D721Med (cell line): ENCODE measurements at regions not wholly inside any gene's neighbourhood (a gene's known extent, or its start where the extent isn't known, plus 50 kb on each side); places are given as distances from the start of the nearest gene placed in this dataset.

ENCODE experiments used
- DNase-seq: peaks from one replicate; pipeline ENCODE4 v3.0.0; 2011; ENCODE audit warnings: low spot score; ENCODE audit not compliant: insufficient read length
- FAIRE-seq: peaks from 2 replicates; lab custom pipeline; 2011; peaks lifted over from hg19 to GRCh38; lab: Jason Lieb, UNC
- TF ChIP-seq, protein P1 (sequence below): IDR thresholded peaks from 2 replicates; pipeline ENCODE4 v1.5.1; 2012; ENCODE audit warnings: mild to moderate bottlenecking, control low read depth; ENCODE audit not compliant: insufficient read depth; ENCODE audit errors: missing control alignments

DNA sequence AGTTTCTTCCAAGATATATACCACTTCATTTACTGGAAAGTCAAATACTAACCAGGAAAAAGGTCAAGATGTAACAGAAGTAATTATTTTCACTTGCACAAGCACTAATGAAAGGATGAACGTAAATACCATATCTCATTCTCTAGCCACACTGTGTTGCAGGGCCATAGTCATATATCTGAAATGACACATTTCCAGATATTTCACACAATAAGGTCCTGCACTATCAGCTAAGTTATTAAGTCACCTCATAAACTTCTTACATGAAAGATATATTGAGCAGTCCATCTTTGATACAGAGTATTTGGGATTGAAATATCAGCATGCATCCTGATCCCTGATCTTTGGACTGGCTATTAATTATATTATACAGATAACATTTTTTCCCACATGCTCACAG, 783.3 kb upstream of the MGAT4C start:
- no peak for FAIRE-seq
- no peak for DNase-seq

DNA sequence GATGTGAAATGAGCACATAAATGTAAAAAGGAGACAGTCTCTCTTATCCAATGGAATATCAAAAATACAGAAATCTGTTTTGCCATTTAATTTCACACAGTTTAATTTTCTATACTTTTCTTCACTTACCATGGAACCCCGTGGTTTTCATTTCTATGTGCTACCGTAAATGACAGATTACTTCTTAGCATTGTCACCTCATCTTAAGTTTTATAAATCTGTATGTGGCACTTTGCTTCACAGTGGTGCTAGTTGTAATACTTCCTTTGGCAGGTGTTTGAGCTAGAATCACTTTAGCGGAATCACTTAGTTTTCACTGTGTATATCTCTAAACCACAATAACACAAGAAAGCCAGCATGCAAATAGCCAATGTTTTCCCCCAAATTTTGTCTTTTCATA, 781.9 kb upstream of the MGAT4C start:
- TF ChIP-seq, protein P1, sequence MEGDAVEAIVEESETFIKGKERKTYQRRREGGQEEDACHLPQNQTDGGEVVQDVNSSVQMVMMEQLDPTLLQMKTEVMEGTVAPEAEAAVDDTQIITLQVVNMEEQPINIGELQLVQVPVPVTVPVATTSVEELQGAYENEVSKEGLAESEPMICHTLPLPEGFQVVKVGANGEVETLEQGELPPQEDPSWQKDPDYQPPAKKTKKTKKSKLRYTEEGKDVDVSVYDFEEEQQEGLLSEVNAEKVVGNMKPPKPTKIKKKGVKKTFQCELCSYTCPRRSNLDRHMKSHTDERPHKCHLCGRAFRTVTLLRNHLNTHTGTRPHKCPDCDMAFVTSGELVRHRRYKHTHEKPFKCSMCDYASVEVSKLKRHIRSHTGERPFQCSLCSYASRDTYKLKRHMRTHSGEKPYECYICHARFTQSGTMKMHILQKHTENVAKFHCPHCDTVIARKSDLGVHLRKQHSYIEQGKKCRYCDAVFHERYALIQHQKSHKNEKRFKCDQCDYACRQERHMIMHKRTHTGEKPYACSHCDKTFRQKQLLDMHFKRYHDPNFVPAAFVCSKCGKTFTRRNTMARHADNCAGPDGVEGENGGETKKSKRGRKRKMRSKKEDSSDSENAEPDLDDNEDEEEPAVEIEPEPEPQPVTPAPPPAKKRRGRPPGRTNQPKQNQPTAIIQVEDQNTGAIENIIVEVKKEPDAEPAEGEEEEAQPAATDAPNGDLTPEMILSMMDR = no peak
- DNase-seq = no peak
- no peak for FAIRE-seq

More for the DNA sequence above, 783.3 kb upstream of the MGAT4C start:
- TF ChIP-seq, protein P1 = no peak

DNA sequence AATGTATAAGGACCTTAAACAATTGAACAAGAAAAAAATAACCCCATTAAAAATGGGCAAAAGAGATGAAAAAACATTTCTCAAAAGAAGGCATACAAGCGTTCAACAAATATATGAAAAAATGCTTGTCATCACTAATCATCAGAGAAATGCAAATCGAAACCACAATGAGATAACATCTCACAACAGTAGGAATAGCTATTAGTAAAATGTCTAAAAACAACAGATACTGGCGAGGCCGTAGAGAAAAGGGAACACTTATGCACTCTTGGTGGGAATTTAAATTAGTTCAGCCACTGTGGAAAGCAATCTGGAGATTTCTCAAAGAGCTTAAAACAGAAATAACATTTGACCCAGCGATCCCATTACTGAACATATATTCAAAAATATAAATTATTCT, 769.8 kb upstream of the MGAT4C start:
- TF ChIP-seq, protein P1 = no peak
- no peak for FAIRE-seq
- DNase-seq = no peak

DNA sequence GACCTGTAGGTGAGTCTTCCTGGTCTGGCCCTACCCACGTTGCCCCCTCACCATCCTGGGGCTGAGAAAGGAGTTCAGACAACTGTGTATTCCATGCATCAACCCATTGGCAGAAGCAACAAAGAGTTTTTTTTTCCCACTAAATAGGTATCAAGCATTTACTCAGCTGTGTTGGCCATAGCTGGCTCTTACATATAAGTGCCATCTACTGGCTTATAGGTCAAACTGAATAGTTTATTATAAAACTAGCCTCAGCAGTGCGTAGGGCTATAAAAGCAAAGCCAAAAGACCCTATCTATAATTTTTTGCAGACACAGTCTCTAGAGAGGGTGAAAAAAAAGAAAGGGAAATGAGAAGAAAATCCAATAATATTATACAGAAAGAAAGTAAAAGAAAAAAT, 765.2 kb upstream of the MGAT4C start:
- DNase-seq (no peak), FAIRE-seq (no peak)
- TF ChIP-seq, protein P1 = no peak

DNA sequence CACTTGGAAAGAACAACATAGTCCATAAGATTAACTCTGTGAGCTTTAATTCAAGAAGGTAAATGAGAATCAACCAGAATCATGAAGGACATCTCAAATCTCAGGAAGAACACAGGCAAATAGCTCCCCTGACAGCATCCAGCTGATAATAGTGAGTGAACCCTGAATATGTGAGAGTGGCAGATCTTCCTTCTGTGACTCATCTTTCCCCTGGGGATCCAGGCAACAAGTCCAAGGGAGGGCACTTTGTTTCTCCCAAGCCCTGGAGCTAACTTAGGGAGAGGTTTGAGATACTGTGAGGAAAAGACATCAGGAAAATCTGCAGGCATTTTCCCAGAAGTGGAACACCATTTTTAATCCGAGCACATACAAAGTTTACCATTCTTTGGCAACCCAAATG, 763.9 kb upstream of the MGAT4C start:
- no peak for DNase-seq
- TF ChIP-seq, protein P1 = no peak
- FAIRE-seq = no peak

DNA sequence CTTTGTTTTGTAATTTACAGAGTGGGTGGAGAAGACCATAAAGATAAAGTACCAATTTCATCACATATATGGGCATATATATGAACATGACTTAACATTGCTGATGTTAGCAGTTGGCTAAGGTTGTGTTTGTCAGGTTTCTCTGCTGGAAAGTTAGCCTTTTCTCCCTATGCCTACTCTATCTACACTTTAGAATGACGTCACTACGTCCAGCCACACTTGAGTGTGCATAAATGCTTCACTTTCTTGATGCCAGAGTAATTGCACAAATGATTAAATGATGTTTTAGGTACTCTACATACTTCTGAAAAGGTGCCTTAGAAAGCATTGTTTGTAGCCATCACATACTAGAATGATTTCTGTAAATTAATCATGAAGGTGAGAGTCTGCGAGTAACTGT, 759.2 kb upstream of the MGAT4C start:
- TF ChIP-seq, protein P1 = no peak
- DNase-seq (no peak), FAIRE-seq (no peak)

DNA sequence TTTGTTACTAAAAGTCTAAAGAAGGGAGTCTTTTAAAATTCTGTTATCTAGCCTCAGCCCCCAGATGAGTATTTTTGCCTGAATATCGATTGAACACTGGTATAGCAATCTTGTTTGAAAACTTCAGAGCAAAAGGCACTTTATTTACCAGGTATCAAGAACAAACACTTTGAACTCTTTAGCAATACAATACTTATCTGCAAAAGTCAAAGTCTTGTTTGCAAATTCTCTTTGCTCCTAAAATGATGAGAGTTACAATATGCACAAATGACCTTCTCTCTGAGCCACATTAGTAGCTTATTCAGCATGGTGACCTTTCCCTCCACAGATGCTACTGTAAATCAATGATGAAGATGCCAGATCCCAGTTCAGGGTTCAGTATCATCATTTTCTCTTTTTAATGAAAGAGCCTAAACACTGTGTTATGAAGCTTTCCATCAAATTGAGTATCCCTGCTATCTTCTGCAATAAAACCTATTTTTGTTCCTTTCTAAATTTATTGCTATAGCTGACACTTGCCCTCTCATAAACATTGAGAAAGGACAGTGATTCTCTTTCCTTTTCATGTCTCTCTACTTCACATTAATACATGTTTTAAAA, 752.7 kb upstream of the MGAT4C start:
- FAIRE-seq (no peak), DNase-seq (no peak)
- TF ChIP-seq, protein P1 = no peak
